ENCODE measurements at regions not wholly inside any gene's neighbourhood (a gene's known extent, or its start where the extent isn't known, plus 50 kb on each side); places are given as distances from the start of the nearest gene placed in this dataset.
A peak's percentile ranks its signal among the peaks of the same experiment; 100 is the strongest.

- DNase-seq, result no peak
Measured at GRCh38 chr17:13403982-13404946, 197.5 kb downstream of the HS3ST3A1 start.

- DNase-seq, result no peak
Measured at GRCh38 chr17:13400491-13400890, 201.2 kb downstream of the HS3ST3A1 start.

GRCh38 chr17:13398853-13399252, 202.9 kb downstream of the HS3ST3A1 start:
- DNase-seq, result no peak

- no peak for DNase-seq
Measured at GRCh38 chr17:13398091-13398490, 203.6 kb downstream of the HS3ST3A1 start.

GRCh38 chr17:13395862-13396261, 205.9 kb downstream of the HS3ST3A1 start:
- no peak for DNase-seq

GRCh38 chr17:13395346-13395745, 206.4 kb downstream of the HS3ST3A1 start:
- no peak for DNase-seq

GRCh38 chr17:13393841-13394710, 207.7 kb downstream of the HS3ST3A1 start:
- no peak for DNase-seq

- no peak for DNase-seq
Measured at GRCh38 chr17:13387952-13388351, 213.8 kb downstream of the HS3ST3A1 start.

- no peak for DNase-seq
Measured at GRCh38 chr17:13387236-13387635, 214.5 kb downstream of the HS3ST3A1 start.

- DNase-seq, result no peak
Measured at GRCh38 chr17:13385481-13385911, 216.2 kb downstream of the HS3ST3A1 start.

GRCh38 chr17:13384626-13385025, 217.1 kb downstream of the HS3ST3A1 start:
- DNase-seq, result no peak

- DNase-seq, result no peak
Measured at GRCh38 chr17:13378361-13378760, 223.4 kb downstream of the HS3ST3A1 start.

GRCh38 chr17:13374203-13375143, 227.3 kb downstream of the HS3ST3A1 start:
- no peak for DNase-seq

- DNase-seq, result no peak
Measured at GRCh38 chr17:13372432-13372831, 229.3 kb downstream of the HS3ST3A1 start.

GRCh38 chr17:13367154-13367553, 234.6 kb downstream of the HS3ST3A1 start:
- no peak for DNase-seq

- DNase-seq, result no peak
Measured at GRCh38 chr17:13365331-13365730, 236.4 kb downstream of the HS3ST3A1 start.

- DNase-seq, result no peak
Measured at GRCh38 chr17:13363771-13364170, 238.0 kb downstream of the HS3ST3A1 start.

- DNase-seq, result peak; percentile 20
Measured at GRCh38 chr17:13362341-13363122, 239.2 kb downstream of the HS3ST3A1 start.

GRCh38 chr17:13359774-13360173, 242.0 kb downstream of the HS3ST3A1 start:
- no peak for DNase-seq

- no peak for DNase-seq
Measured at GRCh38 chr17:13355054-13355453, 246.7 kb downstream of the HS3ST3A1 start.

GRCh38 chr17:13353590-13353989, 248.1 kb downstream of the HS3ST3A1 start:
- no peak for DNase-seq
